Keratinocyte (primary cell): ENCODE measurements at regions not wholly inside any gene's neighbourhood (a gene's known extent, or its start where the extent isn't known, plus 50 kb on each side); places are given as distances from the start of the nearest gene placed in this dataset.

Source experiments
- DNase-seq: peaks from one replicate; pipeline ENCODE4 v3.0.0-alpha.2; 2011; ENCODE audit warnings: low read depth, missing footprints, low spot score
- FAIRE-seq: peaks from 2 replicates; lab custom pipeline; 2011; peaks lifted over from hg19 to GRCh38; lab: Jason Lieb, UNC
- H2AFZ ChIP-seq: 2 replicates; pipeline ENCODE4 v1.6.0; 2012; ENCODE audit warnings: low read length, control low read depth, inconsistent platforms; ENCODE audit not compliant: control insufficient read depth
- H3K27ac ChIP-seq: 2 replicates; pipeline ENCODE4 v1.5.1; 2011; ENCODE audit warnings: low read length; ENCODE audit not compliant: control insufficient read depth, insufficient read depth
- H3K27me3 ChIP-seq: 3 replicates; pipeline ENCODE4 v1.6.0; 2011; ENCODE audit warnings: low read length; ENCODE audit not compliant: control insufficient read depth, insufficient read depth; ENCODE audit errors: extremely low read depth
- H3K36me3 ChIP-seq, 2 experiments: 2 replicates in 1 of 2; 3 replicates in 1 of 2; pipeline ENCODE4 v1.5.1; 2011; ENCODE audit warnings: low read length in 2 of 2, mild to moderate bottlenecking in 1 of 2; ENCODE audit not compliant: control insufficient read depth in 2 of 2, insufficient read depth in 2 of 2; ENCODE audit errors: extremely low read depth in 1 of 2
- H3K4me1 ChIP-seq: 3 replicates; pipeline ENCODE4 v1.5.1; 2011; ENCODE audit warnings: low read length; ENCODE audit not compliant: control insufficient read depth, insufficient read depth; ENCODE audit errors: extremely low read depth
- H3K4me2 ChIP-seq: 3 replicates; pipeline ENCODE4 v1.6.0; 2011; ENCODE audit warnings: low read depth, low read length; ENCODE audit not compliant: control insufficient read depth, insufficient read depth; ENCODE audit errors: extremely low read depth
- H3K4me3 ChIP-seq, 3 experiments: fragments of 200-600 bp in 1 of 3; sonication (generic) in 1 of 3; 2 replicates in 2 of 3; 3 replicates in 1 of 3; pipeline ENCODE4 v1.5.1; 2011 to 2016; ENCODE audit warnings: low read length in 3 of 3, mild to moderate bottlenecking in 3 of 3, control low read depth in 2 of 3, inconsistent platforms in 1 of 3, low read depth in 1 of 3, mixed read lengths in 1 of 3, mixed run types in 1 of 3, moderate library complexity in 1 of 3; ENCODE audit not compliant: control insufficient read depth in 2 of 3, insufficient read depth in 2 of 3; ENCODE audit errors: extremely low read depth in 1 of 3
- H3K79me2 ChIP-seq: 2 replicates; pipeline ENCODE4 v1.6.0; 2012; ENCODE audit warnings: low read length; ENCODE audit not compliant: control insufficient read depth, insufficient read depth
- H3K9ac ChIP-seq: 3 replicates; pipeline ENCODE4 v1.6.0; 2011; ENCODE audit warnings: low read length; ENCODE audit not compliant: control insufficient read depth, insufficient read depth; ENCODE audit errors: extremely low read depth
- H3K9me1 ChIP-seq: 3 replicates; pipeline ENCODE4 v1.6.0; 2011; ENCODE audit warnings: low read length; ENCODE audit not compliant: control insufficient read depth, insufficient read depth; ENCODE audit errors: extremely low read depth
- H3K9me3 ChIP-seq: 2 replicates; pipeline ENCODE4 v1.5.1; 2012; ENCODE audit warnings: low read depth, low read length; ENCODE audit not compliant: control insufficient read depth
- H4K20me1 ChIP-seq: 3 replicates; pipeline ENCODE4 v1.6.0; 2011; ENCODE audit warnings: low read length; ENCODE audit not compliant: control insufficient read depth, insufficient read depth; ENCODE audit errors: extremely low read depth
- CTCF ChIP-seq, 3 experiments: IDR thresholded peaks in 1 of 3; conservative IDR thresholded peaks in 1 of 3; optimal IDR thresholded peaks in 1 of 3; 2 replicates in 2 of 3; 3 replicates in 1 of 3; pipeline versions ENCODE3 to v1.5.1; 2011; ENCODE audit warnings: low read length in 3 of 3, mild to moderate bottlenecking in 3 of 3, moderate library complexity in 2 of 3, control low read depth in 1 of 3, inconsistent platforms in 1 of 3; ENCODE audit not compliant: insufficient read depth in 2 of 3; ENCODE audit errors: extremely low read depth in 1 of 3
- EZH2 ChIP-seq: IDR thresholded peaks from one replicate; pipeline ENCODE4 v1.6.1; 2012; ENCODE audit warnings: inconsistent platforms, mild to moderate bottlenecking, low read length, moderate library complexity
- dilution Hi-C: fragments of 300-500 bp; cut with MboI; formaldehyde crosslinking; loops from one replicate; pipeline ENCODE4 v1.7.0; 2020; ENCODE audit warnings: low sequenced_read_pairs; ENCODE audit not compliant: extremely low pct_ligation_motif_present

- FAIRE-seq = no peak
- Histone ChIP-seq H3K4me3 (no peak overlapping the region), H2AFZ (no peak overlapping the region), H3K79me2 (no peaks in the 10 kb centered on the region), H3K36me3 (no peaks in the 10 kb centered on the region), H3K9ac (no peak overlapping the region), H3K9me1 (no peaks in the 10 kb centered on the region), H4K20me1 (no peaks in the 10 kb centered on the region), H3K27me3 (no peaks in the 10 kb centered on the region), H3K4me1 (peaks cover 6% of the 10 kb centered on the region), H3K9me3 (peaks cover 12% of the 10 kb centered on the region), H3K27ac (no peak overlapping the region), H3K4me2 (no peak overlapping the region)
- dilution Hi-C loops = no loop called here
- no peak for DNase-seq
- TF ChIP-seq CTCF (optimal IDR thresholded peaks at IDR 0.05 in 1 of 3, IDR thresholded peaks at IDR 0.05 in 1 of 3, conservative IDR thresholded peaks at IDR 0.05 in 1 of 3; ENCODE audit: extremely low read depth in 1 of 3, insufficient read depth in 2 of 3, low read length in 3 of 3) (no peak), EZH2 (no peak)
Observed at GRCh38 chr13:109939838-109940237, 153.5 kb upstream of the IRS2 start.

- no peaks in the 10 kb centered on the region for H4K20me1 ChIP-seq
- no peak overlapping the region for H3K4me2 ChIP-seq
- H3K4me3 ChIP-seq = no peak overlapping the region
- no peak for FAIRE-seq
- no peaks in the 10 kb centered on the region for H3K79me2 ChIP-seq
- dilution Hi-C loops = no loop called here
- peaks cover 6% of the 10 kb centered on the region for H3K4me1 ChIP-seq
- H3K9ac ChIP-seq = no peak overlapping the region
- H3K36me3 ChIP-seq = no peaks in the 10 kb centered on the region
- H3K27ac ChIP-seq = no peak overlapping the region
- no peaks in the 10 kb centered on the region for H3K9me1 ChIP-seq
- no peak for DNase-seq
- H3K27me3 ChIP-seq = no peaks in the 10 kb centered on the region
- H3K9me3 ChIP-seq = peaks cover 7% of the 10 kb centered on the region
- TF ChIP-seq EZH2 = no peak
- no peak for TF ChIP-seq CTCF (optimal IDR thresholded peaks at IDR 0.05 in 1 of 3, IDR thresholded peaks at IDR 0.05 in 1 of 3, conservative IDR thresholded peaks at IDR 0.05 in 1 of 3; ENCODE audit: extremely low read depth in 1 of 3, insufficient read depth in 2 of 3, low read length in 3 of 3)
- H2AFZ ChIP-seq = no peak overlapping the region
Observed at GRCh38 chr13:109939180-109939579, 152.8 kb upstream of the IRS2 start.
